Skeletal muscle tissue (tissue), 3 donors: ENCODE measurements at regions not wholly inside any gene's neighbourhood (a gene's known extent, or its start where the extent isn't known, plus 50 kb on each side); places are given as distances from the start of the nearest gene placed in this dataset.
"Not testable (repeated sequence)": the region's sequence is repeated elsewhere in the genome, so short reads cannot be mapped to it uniquely, and the experiment has no call there.

Experiments
- H3K27ac ChIP-seq: one replicate; pipeline ENCODE4 v1.7.0; 2013; ENCODE audit warnings: mild to moderate bottlenecking, low read depth, low read length, inconsistent platforms
- H3K27me3 ChIP-seq, 3 donors: one replicate each; pipeline ENCODE4 v1.7.0; 2013; ENCODE audit warnings: low read length in 3 of 3; ENCODE audit not compliant: control insufficient read depth in 3 of 3, insufficient read depth in 3 of 3
- H3K36me3 ChIP-seq, 3 donors: one replicate each; pipeline ENCODE4 v1.7.0; 2013; ENCODE audit warnings: low read length in 3 of 3; ENCODE audit not compliant: control insufficient read depth in 3 of 3, insufficient read depth in 3 of 3
- H3K4me1 ChIP-seq, 3 donors: one replicate each; pipeline ENCODE4 v1.7.0; 2013; ENCODE audit warnings: low read length in 3 of 3, mild to moderate bottlenecking in 3 of 3; ENCODE audit not compliant: control insufficient read depth in 3 of 3, insufficient read depth in 3 of 3
- H3K4me3 ChIP-seq, 3 donors: one replicate each; pipeline ENCODE4 v1.7.0; 2013; ENCODE audit warnings: low read length in 3 of 3
- H3K9ac ChIP-seq, 3 donors: one replicate each; pipeline ENCODE4 v1.7.0; 2013; ENCODE audit warnings: low read length in 3 of 3, mild to moderate bottlenecking in 3 of 3, moderate library complexity in 2 of 3, low read depth in 1 of 3
- H3K9me3 ChIP-seq, 3 donors: one replicate each; pipeline ENCODE4 v1.7.0; 2013; ENCODE audit warnings: low read length in 3 of 3; ENCODE audit not compliant: control insufficient read depth in 3 of 3
- donor health status: Osteomylitis.

- H3K27ac ChIP-seq: no peak overlapping the region
- no peak overlapping the region for H3K9ac ChIP-seq
- H3K27me3 ChIP-seq: no peaks in the 10 kb centered on the region
- no peak overlapping the region for H3K4me3 ChIP-seq
- no peaks in the 10 kb centered on the region for H3K4me1 ChIP-seq
- no peaks in the 10 kb centered on the region for H3K9me3 ChIP-seq
- no peaks in the 10 kb centered on the region for H3K36me3 ChIP-seq
These were observed 277.4 kb downstream of the CCER1 start for GRCh38 chr12:90677552-90677951.

GRCh38 chr12:90677055-90677454 is 277.9 kb downstream of the CCER1 start:
- H3K9me3 ChIP-seq: no peaks in the 10 kb centered on the region
- H3K9ac ChIP-seq: no peak overlapping the region
- H3K27me3 ChIP-seq: no peaks in the 10 kb centered on the region
- H3K27ac ChIP-seq: no peak overlapping the region
- H3K4me3 ChIP-seq: no peak overlapping the region
- no peaks in the 10 kb centered on the region for H3K36me3 ChIP-seq
- no peaks in the 10 kb centered on the region for H3K4me1 ChIP-seq

- Histone ChIP-seq H3K27me3 (no peaks in the 10 kb centered on the region), H3K4me3 (no peak overlapping the region), H3K9ac (no peak overlapping the region), H3K36me3 (no peaks in the 10 kb centered on the region), H3K27ac (no peak overlapping the region), H3K4me1 (no peaks in the 10 kb centered on the region), H3K9me3 (no peaks in the 10 kb centered on the region)
These were observed 279.9 kb downstream of the CCER1 start for GRCh38 chr12:90675106-90675505.

GRCh38 chr12:90672081-90672480 is 282.9 kb downstream of the CCER1 start:
- Histone ChIP-seq H3K4me1 (no peaks in the 10 kb centered on the region), H3K27me3 (no peaks in the 10 kb centered on the region), H3K36me3 (no peaks in the 10 kb centered on the region), H3K27ac (no peak overlapping the region), H3K9me3 (no peaks in the 10 kb centered on the region), H3K9ac (no peak overlapping the region), H3K4me3 (no peak overlapping the region)

GRCh38 chr12:90663949-90664348 is 291.0 kb downstream of the CCER1 start:
- H3K36me3 ChIP-seq, H3K9me3 ChIP-seq, H3K27ac ChIP-seq, H3K4me1 ChIP-seq, H3K27me3 ChIP-seq, H3K9ac ChIP-seq, H3K4me3 ChIP-seq: not testable (repeated sequence)

- H3K36me3 ChIP-seq: no peaks in the 10 kb centered on the region
- no peak overlapping the region for H3K4me3 ChIP-seq
- H3K9ac ChIP-seq: no peak overlapping the region
- H3K27me3 ChIP-seq: no peaks in the 10 kb centered on the region
- no peaks in the 10 kb centered on the region for H3K4me1 ChIP-seq
- no peaks in the 10 kb centered on the region for H3K9me3 ChIP-seq
- no peak overlapping the region for H3K27ac ChIP-seq
These were observed 295.9 kb downstream of the CCER1 start for GRCh38 chr12:90659060-90659459.

- Histone ChIP-seq H3K36me3 (no peaks in the 10 kb centered on the region), H3K27ac (no peak overlapping the region), H3K9me3 (no peaks in the 10 kb centered on the region), H3K9ac (no peak overlapping the region), H3K4me1 (no peaks in the 10 kb centered on the region), H3K27me3 (no peaks in the 10 kb centered on the region), H3K4me3 (no peak overlapping the region)
These were observed 301.9 kb downstream of the CCER1 start for GRCh38 chr12:90653040-90653439.

GRCh38 chr12:90652280-90652679 is 302.7 kb downstream of the CCER1 start:
- no peak overlapping the region for H3K9ac ChIP-seq
- no peaks in the 10 kb centered on the region for H3K27me3 ChIP-seq

GRCh38 chr12:90645181-90645580 is 309.8 kb downstream of the CCER1 start:
- Histone ChIP-seq H3K27ac (no peak overlapping the region), H3K4me3 (no peak overlapping the region), H3K9ac (no peak overlapping the region), H3K9me3 (no peaks in the 10 kb centered on the region), H3K27me3 (no peaks in the 10 kb centered on the region), H3K36me3 (no peaks in the 10 kb centered on the region), H3K4me1 (no peaks in the 10 kb centered on the region)

More at GRCh38 chr12:90652280-90652679, 302.7 kb downstream of the CCER1 start:
- no peak overlapping the region for H3K4me3 ChIP-seq
- no peaks in the 10 kb centered on the region for H3K36me3 ChIP-seq
- H3K27ac ChIP-seq: no peak overlapping the region
- no peaks in the 10 kb centered on the region for H3K4me1 ChIP-seq
- no peaks in the 10 kb centered on the region for H3K9me3 ChIP-seq

- H3K36me3 ChIP-seq: no peaks in the 10 kb centered on the region
- H3K27me3 ChIP-seq: no peaks in the 10 kb centered on the region
- no peaks in the 10 kb centered on the region for H3K9me3 ChIP-seq
- H3K27ac ChIP-seq: no peak overlapping the region
- H3K4me3 ChIP-seq: no peak overlapping the region
- H3K9ac ChIP-seq: no peak overlapping the region
- H3K4me1 ChIP-seq: no peaks in the 10 kb centered on the region
These were observed 323.3 kb downstream of the CCER1 start for GRCh38 chr12:90631591-90632212.

GRCh38 chr12:90630006-90630405 is 325.0 kb downstream of the CCER1 start:
- H3K27me3 ChIP-seq: no peaks in the 10 kb centered on the region
- H3K36me3 ChIP-seq: no peaks in the 10 kb centered on the region
- no peak overlapping the region for H3K27ac ChIP-seq
- no peaks in the 10 kb centered on the region for H3K4me1 ChIP-seq
- no peak overlapping the region for H3K9ac ChIP-seq
- H3K4me3 ChIP-seq: no peak overlapping the region
- H3K9me3 ChIP-seq: no peaks in the 10 kb centered on the region
